ENCODE measurements at regions not wholly inside any gene's neighbourhood (a gene's known extent, or its start where the extent isn't known, plus 50 kb on each side); places are given as distances from the start of the nearest gene placed in this dataset.

DNA sequence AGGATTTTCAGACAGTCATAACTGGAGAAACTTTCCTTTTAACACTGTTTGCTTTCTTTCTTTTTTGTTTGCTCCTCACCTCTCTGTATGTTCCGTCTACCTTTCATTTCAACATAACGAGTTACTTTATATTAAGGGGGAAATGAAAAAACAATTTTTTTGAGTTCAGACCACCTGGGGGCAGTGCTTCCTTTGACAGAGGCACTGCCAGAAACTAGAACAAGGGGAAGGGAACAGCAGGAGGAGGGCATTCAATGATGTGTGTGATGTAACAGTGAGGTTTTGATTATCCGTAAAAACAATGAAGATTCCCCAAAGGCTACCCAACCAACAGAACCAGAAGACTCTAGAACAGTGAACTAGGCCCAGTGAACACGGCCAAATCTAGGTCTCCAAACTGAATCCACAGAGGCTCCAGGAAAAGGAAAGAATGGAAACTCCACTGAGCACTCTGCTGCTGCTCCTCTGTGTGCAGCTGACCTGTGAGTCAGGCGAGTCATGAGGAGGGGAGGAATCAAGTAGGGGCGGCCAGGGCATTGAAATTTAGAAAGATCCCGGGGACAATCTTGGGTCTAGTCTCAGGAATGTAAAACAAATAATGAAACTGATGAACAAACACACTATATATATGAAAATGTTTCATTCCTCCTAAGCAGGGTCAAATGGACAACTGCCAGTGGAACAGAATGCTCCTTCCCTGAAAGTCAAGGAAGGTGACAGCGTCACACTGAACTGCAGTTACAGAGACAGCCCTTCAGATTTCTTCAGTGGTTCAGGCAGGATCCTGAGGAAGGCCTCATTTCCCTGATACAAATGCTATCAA is 323.5 kb downstream of the DAD1 start:
- Histone ChIP-seq H3K36me3 (no peaks in the 10 kb centered on the region), H3K27me3 (ENCODE audit: insufficient read depth, low read depth, severe bottlenecking) (peaks cover 76% of the 10 kb centered on the region), H3K4me3 (ENCODE audit: low read depth, low read length) (no peak overlapping the region), H3K9me3 (ENCODE audit: severe bottlenecking) (no peaks in the 10 kb centered on the region), H3K27ac (no peak overlapping the region)
- TF ChIP-seq, protein P1, sequence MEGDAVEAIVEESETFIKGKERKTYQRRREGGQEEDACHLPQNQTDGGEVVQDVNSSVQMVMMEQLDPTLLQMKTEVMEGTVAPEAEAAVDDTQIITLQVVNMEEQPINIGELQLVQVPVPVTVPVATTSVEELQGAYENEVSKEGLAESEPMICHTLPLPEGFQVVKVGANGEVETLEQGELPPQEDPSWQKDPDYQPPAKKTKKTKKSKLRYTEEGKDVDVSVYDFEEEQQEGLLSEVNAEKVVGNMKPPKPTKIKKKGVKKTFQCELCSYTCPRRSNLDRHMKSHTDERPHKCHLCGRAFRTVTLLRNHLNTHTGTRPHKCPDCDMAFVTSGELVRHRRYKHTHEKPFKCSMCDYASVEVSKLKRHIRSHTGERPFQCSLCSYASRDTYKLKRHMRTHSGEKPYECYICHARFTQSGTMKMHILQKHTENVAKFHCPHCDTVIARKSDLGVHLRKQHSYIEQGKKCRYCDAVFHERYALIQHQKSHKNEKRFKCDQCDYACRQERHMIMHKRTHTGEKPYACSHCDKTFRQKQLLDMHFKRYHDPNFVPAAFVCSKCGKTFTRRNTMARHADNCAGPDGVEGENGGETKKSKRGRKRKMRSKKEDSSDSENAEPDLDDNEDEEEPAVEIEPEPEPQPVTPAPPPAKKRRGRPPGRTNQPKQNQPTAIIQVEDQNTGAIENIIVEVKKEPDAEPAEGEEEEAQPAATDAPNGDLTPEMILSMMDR (IDR thresholded peaks at IDR 0.05; ENCODE audit: low read depth, low read length), result no peak
- no peak for DNase-seq

DNA sequence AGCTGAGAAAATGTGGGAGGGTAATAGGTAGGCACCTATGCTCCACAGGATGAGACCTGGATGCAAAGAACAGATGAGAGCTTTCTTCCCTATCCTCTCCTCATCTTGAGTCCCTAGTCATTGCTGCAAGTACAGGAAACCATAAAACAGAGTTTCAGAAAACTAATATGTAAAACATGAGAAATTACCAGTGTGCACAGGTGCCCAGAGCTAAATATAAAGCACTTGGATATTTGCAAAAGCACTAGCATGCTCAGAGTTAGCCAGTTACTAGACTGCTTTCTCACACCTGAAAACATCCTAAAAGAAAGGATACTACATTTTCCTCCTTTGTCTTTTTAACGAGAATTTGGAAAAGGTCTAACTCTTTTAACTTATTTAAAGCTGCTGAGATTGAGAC is 324.3 kb downstream of the DAD1 start:
- no peak for DNase-seq
- H3K9me3 ChIP-seq (ENCODE audit: severe bottlenecking), result no peaks in the 10 kb centered on the region
- H3K27ac ChIP-seq, result no peak overlapping the region
- no peaks in the 10 kb centered on the region for H3K36me3 ChIP-seq
- TF ChIP-seq, protein P1 (IDR thresholded peaks at IDR 0.05; ENCODE audit: low read depth, low read length), result no peak
- no peak overlapping the region for H3K4me3 ChIP-seq (ENCODE audit: low read depth, low read length)
- H3K27me3 ChIP-seq (ENCODE audit: insufficient read depth, low read depth, severe bottlenecking), result peaks cover 75% of the 10 kb centered on the region

DNA sequence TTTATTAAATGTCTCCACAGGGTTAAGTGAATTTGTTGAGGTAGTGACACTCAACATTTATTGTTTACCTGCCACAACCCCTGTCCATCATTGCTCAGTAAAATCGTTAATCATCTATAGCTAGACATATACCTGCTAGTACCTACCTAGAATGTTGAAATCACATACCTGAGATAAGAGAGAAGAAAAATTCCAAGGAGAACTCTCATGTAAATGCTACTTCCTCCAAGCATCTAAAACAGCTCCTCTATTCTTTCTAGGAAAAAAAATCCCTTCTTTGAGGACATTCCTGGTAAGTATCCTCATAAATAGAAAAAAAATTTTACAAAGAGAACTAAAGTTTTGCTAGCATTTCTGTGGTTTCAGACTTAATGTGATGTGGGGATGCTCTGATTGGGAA is 325.1 kb downstream of the DAD1 start:
- H3K4me3 ChIP-seq (ENCODE audit: low read depth, low read length), result no peak overlapping the region
- no peaks in the 10 kb centered on the region for H3K36me3 ChIP-seq
- DNase-seq, result no peak
- peaks cover 68% of the 10 kb centered on the region for H3K27me3 ChIP-seq (ENCODE audit: insufficient read depth, low read depth, severe bottlenecking)
- TF ChIP-seq, protein P1 (IDR thresholded peaks at IDR 0.05; ENCODE audit: low read depth, low read length), result no peak
- no peak overlapping the region for H3K27ac ChIP-seq
- H3K9me3 ChIP-seq (ENCODE audit: severe bottlenecking), result no peaks in the 10 kb centered on the region

DNA sequence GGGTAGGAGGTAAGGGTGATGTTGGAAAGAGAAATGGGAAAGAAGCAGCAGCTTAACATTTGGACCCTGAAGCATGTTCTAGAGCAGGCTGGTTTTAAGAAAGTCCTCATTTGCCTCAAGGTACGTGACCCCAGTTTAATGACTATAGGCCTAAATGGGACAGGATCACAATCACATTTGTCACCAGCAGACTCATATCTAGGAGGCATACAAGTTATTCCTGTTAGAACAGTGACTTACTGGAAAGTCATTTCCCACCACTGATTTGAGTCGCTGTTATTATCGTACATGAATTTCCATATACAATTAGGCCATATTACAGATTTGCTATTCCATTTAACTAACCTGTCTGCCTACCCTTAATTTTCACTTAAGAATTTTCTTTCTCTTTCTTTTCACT is 326.1 kb downstream of the DAD1 start:
- no peak overlapping the region for H3K4me3 ChIP-seq (ENCODE audit: low read depth, low read length)
- H3K27me3 ChIP-seq (ENCODE audit: insufficient read depth, low read depth, severe bottlenecking), result peaks cover 60% of the 10 kb centered on the region
- TF ChIP-seq, protein P1 (IDR thresholded peaks at IDR 0.05; ENCODE audit: low read depth, low read length), result no peak
- H3K27ac ChIP-seq, result no peak overlapping the region
- H3K36me3 ChIP-seq, result no peaks in the 10 kb centered on the region
- DNase-seq, result no peak
- no peaks in the 10 kb centered on the region for H3K9me3 ChIP-seq (ENCODE audit: severe bottlenecking)

DNA sequence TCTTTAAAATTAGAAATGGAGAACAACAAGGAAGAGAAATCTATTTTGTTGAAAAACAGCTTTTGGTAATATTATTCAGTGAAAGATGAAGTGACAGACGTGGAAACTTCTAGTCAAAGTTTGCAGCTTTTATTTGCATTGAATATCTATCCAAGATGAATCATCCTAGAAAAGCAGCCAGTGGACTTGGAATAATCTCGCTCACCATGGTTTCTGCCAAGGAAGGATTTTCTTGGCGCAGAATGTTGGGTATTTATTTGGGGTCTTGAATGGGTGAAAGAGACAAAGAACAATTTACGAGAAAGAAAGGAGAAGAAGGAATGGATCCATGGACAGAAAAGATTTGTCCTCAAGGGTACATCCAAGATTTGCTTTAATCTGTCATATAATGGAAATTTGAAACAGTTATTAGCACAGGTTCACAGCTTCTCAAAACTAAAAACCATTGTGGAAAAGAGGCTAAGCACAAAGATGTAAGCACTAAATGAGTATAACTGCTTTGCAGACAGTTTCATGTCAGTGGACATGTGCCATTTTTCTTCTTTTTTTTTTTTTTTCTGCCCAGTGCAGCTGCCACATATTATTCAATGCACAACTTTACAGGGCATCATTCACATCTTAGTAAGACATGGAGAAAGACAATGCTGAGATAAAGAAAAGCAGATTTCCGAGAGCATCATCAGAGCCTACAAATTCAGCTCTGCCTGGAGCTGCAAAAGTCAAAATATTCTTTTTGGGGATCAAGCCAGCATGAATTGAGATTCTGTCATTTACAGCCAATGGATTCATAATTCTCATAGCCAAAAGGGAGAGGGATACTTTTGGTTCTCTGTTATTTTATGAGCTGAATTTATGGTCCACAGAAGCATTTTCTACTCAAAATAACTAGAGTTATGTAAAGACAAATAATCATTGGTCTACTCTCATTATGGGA is 333.7 kb downstream of the DAD1 start:
- TF ChIP-seq, protein P1 (IDR thresholded peaks at IDR 0.05; ENCODE audit: low read depth, low read length), result no peak
- no peaks in the 10 kb centered on the region for H3K36me3 ChIP-seq
- no peak overlapping the region for H3K27ac ChIP-seq
- H3K9me3 ChIP-seq (ENCODE audit: severe bottlenecking), result no peaks in the 10 kb centered on the region
- DNase-seq, result no peak
- H3K27me3 ChIP-seq (ENCODE audit: insufficient read depth, low read depth, severe bottlenecking), result peaks cover 43% of the 10 kb centered on the region
- H3K4me3 ChIP-seq (ENCODE audit: low read depth, low read length), result no peak overlapping the region
